Kidney glomerular epithelial cell (primary cell): ENCODE measurements at regions not wholly inside any gene's neighbourhood (a gene's known extent, or its start where the extent isn't known, plus 50 kb on each side); places are given as distances from the start of the nearest gene placed in this dataset.
"Not testable (repeated sequence)": the region's sequence is repeated elsewhere in the genome, so short reads cannot be mapped to it uniquely, and the experiment has no call there.

Experiments used
- DNase-seq: peaks from one replicate; lab custom pipeline; 2025; lab: John Stamatoyannopoulos, UW

DNA sequence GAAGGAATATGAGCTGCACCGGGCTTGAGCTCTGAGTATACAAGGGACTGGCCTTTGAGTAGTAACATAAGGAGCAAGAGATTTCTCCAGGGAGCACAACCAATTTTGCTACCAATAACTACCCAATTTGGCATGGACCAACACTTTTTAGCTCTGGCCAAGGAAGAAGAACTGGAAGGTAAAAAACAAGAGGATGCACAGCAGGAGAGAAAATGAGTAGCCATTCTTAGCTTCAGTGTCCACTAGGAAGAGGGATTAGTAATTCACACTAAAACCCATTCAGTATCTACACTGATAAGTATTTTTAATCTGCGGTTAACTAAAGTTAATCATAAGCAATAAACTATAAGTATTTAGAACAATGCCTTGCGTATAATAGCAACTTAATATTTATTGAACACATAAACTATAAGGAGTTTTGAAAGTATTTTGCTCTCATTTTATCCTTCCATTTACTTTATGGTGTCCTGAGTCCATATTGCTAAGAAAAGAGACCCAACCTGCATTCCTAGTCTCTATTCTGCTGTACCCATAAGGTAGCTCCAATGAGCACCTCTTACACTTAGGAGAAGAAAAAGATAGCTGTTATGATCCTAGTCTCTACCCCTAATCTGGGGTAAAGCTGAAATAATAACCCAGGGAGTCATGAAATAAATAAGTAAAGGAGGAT is 268.9 kb downstream of the IGSF11 start:
- DNase-seq, result no peak

DNA sequence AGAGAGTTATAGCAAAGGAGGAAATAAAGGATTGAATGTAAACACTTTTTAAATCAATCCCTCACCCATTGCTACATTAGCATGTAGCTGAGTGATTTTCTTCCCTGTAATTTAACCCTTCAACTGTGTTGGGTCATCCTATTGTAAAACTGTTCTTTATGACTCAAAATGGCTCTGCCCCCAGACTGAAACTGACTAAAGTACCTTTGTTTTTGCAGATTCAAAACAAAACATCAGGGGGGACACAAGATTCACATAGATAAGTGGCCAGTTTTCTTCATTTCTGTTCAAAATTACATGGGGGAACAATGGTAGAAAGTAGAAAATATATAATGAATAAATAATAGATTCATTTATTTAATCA is 268.4 kb downstream of the IGSF11 start:
- DNase-seq, result no peak

DNA sequence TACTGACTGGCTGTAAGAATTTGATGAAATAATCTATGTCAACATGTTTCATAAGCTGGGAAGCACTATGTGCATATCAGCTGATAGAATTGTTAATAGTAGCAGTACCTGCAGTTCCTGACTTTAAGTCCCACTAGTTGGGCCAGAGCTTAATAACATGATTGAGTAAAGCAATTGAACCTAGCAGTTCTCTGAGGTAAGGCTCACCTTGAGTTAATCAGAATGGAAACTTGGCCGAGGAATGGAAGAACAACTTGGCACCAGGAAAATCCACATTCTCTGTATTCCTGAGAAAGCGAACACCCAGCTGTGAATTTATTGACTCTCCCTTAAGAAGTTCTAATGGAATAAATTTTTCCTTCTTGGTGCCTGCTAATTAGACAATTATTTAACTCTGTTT is 262.6 kb downstream of the IGSF11 start:
- no peak for DNase-seq

DNA sequence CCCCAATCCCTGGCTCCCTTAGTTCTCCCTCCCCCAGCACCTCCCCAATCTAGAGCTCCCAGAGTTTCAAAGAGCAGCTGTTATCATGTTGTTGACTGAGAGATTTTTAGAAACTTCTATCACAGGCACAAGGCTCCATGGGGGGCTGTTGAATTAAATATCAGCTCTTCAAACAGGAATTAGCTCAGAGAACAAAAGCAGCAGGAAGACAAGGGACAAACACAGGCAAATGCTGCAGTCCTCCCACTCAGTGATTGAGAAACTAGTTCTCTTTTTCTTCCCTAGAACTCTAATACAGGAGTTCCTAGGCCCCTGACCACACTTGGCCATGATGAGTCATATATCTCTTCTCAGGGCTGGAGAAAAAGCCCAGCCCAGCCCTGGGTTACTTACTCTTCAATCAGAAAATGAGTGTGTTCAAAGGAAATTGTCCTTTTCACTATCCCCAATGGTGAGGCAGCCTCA is 262.1 kb downstream of the IGSF11 start:
- peak; percentile 23 for DNase-seq

DNA sequence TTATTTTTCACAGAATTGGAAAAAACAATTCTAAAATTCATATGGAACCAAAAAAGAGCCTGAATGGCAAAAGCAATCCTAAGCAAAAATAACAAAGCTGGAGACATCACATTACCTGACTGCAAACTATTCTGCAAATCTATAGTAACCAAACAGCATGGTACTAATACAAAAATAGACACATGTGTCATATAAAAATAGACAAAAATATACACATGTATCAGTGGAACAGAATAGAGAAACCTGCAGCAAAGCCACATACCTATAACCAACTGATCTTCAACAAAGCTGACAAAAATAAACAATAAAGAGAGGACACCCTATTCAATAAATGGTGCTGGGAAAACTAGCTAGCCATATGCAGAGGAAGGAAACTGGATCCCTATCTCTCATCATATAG is 259.6 kb downstream of the IGSF11 start:
- no peak for DNase-seq

DNA sequence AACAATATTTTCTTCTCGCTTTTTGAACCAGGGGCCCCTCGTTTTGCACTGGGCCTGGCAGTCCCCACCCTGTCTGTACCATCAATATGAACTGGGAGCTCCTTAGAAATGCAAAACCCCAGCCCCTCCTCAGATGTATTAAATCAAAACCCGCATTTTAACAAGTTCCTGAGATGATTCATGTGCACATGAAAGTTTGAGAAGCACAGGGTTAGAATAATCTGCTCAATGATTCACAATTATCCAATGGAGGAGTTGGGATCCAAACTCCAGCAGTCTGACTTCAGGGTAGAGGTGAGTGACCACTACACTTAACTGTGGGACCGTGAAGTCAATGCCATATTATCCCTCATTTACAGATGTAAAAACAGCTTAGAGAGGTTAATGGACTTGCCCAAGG is 256.4 kb downstream of the IGSF11 start:
- DNase-seq, result no peak

DNA sequence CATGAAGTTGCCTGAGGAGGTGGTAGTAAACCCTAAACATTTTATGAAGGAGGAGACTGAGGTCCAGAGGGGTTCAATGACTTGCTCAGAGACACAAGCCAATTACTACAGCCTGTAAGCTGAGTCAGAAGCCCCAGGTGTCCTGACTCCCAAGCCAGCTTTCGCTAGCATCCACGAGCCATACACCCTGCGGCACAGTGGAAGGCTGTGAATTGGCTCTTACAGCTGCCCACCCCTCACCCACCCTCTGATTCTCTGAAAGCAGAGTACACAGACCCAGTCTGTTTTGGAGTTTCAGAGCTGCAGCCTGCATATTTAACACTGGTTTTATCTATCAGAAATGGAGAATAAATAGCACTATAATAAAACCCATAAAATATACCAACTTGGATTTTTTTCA is 253.4 kb downstream of the IGSF11 start:
- no peak for DNase-seq

DNA sequence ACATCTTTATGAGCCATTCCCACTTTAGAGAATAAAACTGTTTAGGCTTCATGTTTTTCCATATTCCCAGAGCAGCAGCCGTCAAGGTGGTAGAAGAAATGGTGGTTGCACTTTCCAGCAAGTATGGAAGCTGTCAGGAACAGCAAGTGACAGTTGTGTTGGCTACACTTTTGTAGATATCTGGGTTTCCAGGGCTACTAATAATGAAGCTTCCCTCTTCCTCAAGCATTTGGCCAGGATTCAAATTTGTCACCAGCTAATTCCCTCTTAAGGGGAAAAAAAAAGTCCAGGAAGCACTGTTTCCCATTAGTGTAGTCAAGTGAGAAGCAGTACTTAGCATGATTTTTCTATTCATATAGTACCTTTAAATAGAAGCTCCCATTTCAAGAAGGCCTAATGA is 252.8 kb downstream of the IGSF11 start:
- no peak for DNase-seq

DNA sequence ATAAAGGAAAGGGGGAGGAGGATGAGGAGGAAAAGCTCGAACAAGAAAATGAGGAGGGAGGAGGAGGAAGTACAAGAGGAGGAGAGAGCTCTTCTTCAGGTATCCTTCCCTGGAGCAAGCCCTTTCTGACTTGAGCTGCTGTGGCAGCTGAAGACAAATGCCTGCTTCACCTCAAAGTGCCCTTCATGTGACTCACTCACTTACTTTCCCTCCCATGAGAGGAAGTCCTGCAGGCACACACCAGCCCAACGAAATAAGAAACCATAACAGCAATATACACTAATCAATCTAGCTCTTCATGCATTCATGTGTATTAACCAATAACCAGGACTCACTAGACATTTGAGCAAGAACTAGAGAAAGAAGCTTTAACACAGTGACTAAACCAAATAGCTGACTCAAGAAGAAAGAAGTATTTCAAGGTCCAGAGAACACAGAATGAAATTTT is 251.9 kb downstream of the IGSF11 start:
- peak; percentile 72 for DNase-seq

DNA sequence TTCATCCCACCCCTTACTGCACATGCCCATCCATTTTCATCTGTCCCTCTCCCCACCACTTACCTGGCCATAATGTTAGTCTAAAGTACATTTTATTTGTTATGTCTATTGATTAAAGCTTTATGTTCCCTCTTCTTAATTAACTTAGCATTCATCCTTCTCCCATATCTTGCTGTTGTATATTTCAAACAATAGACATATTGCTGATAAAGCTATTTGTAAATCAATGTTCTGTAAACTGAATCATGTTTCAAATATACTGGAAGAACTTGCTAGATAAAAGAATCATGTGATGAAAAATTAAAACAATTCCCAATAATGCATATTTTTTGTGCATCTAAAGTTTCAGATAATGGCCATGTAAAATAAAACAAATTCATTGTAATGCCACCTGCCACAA is 249.2 kb downstream of the IGSF11 start:
- no peak for DNase-seq

DNA sequence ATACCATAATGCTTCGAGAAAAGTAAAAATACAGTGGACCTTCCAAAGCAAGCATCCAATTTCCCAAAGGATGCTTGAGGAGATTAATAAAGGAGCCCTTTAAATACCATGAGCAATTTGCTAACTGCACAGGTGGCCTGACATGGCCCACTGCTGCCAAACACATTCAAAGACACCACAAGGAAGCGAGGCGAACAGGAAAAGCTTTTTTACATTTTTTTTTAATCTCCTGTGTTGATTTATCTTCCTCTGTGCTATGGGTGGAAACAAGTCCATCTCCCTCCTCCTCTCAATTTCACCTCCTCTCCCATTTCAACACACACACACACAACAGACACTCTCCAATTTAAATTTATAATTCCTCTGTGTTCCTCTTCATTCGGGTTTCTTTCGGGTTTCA is 243.4 kb downstream of the IGSF11 start:
- DNase-seq, result no peak

DNA sequence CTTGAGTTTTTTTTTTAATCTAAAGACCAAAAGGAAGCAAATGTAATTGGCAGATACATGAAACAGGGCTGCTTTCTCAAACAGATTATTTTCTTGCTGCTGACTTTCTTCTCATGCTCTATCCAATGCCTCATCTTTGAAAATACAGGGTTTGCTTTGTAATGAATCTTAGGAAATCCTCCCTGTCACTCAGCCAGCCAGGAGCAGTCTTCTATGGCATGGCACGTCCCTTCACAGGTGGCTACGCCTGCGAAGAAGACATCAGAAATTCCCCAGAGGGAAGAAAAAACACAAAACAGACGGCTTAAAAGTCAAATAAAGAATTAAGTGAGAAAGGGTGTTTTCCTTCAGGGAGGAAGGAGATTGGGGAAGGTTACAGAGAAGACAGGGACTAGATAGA is 242.5 kb downstream of the IGSF11 start:
- DNase-seq, result no peak

DNA sequence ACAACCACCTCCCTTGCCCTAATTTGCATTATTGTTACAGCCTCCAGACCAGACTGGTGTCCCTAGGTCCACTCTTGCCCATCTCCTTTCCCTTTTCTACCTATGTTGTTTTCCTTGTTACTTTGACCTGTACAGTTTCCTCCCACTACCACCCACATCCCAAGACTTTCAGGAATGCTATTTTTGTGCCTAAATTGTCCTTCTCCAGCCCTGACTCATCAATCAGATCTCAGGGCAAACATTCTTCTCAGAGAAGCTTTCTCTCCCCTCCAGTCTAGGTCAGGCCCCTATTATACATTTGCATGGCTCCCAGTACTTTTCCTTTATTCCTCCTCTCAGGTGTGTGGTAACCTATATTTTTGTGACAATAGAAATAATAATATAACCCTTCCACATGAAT is 241.5 kb downstream of the IGSF11 start:
- DNase-seq, result peak; percentile 46

DNA sequence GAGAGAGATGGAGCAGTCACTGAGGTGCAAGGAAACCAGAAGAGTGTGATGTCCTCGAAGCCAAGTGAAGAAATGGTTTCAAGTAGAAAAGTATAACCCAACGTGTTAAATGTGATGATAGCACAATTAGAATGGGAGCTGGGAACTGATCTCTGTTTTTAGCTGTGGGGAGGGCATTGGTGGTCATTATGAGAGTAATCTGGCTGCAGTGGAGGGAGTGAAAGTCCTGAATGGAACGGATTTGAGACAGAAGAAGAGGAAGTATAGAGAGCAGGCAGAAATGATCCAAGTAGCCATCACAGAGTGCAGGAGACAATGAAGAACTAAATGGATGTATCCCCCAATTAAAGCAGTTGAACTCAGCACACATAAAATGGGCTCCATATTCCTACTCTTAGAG is 235.3 kb downstream of the IGSF11 start:
- DNase-seq, result no peak

DNA sequence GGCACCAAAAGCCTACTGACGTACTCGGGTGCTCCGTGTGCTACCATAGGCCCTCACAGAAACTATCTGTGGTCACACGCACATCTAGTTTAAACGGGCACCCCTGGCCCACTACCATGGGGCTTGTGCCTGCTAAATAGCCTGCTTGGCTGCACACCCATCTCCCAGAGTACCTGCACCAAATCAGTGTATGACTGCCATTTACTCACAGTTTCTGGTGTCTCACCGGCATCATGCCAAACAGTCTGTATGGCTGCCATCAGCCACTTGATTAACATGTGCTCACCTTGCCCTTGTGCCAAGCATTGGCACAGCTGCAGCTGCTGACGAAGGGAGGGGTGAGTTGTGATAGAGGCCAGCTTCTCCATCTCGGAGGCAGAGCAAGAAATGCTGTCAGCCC is 232.7 kb downstream of the IGSF11 start:
- no peak for DNase-seq

DNA sequence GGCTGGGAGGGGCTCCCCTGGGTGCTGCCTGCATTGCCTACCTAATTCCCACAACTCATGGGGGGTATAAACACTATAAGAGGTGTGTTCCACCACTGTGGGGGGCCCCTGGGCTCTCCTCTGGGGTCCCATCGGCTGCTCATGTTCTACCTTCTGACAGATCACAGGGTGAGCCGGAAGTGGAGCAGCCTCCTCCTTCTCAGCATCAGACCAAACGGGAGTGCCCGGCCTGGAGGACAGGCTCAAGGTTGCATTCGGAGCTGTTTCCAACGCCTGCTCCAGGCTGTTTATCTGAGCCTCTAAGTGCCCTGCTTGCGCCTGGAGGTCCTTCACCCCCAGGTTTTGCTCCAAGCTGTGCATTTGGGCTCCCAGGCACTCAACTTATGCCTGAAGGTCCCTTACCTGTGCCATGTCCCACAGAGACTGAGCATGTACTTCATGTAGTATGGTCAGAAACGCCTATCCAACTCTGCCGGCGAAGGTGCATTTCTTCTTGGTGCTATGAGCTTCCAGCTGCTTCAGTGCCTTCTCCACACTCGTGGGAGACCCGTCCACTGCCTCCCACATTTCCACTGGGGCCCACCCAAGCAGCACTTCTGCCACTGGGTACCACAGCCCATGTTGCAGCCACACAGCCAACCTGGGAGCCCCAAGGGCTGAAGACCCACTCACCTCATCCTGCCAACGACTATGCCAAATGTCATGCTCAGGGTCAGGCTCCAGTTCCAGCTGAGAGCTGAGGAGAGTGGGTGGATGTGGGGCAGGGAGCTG is 232.1 kb downstream of the IGSF11 start:
- DNase-seq, result no peak

DNA sequence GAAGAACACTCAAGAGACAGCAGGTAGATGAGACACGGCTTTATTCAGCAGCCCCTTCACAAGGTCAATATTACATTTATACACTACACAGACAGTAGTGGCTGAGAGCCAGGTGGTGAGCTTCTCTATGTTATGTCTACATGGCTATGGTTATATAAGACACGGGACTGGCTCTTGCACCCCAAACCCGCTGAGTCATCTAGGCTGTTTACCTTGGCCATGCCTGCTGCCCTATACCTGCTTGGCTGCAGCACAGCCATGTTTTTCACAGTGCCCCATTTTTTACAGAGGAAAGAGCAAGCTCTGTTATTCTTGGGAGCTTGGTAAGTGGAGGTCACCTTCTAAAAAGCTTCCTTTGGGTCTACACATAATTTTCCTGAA is 231.6 kb downstream of the IGSF11 start:
- no peak for DNase-seq

DNA sequence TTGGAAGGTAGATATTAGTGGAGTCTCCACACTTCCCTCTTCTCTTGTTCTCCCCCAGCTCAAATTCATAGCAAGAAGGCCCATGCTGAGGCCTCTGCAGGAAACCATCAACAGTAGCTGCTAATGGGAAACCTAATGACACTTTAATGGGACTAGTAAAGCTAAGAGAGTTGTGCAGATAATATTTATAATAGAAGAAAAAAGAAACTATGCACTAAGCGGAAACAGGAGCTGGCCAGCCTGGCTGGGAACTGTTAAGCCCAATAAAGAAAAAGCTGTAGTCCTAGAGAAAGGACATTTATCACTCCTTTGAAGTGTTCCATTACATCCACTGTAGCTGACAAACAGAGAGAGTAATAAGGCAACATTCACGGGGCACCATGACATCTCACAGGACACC is 229.6 kb downstream of the IGSF11 start:
- DNase-seq, result no peak

DNA sequence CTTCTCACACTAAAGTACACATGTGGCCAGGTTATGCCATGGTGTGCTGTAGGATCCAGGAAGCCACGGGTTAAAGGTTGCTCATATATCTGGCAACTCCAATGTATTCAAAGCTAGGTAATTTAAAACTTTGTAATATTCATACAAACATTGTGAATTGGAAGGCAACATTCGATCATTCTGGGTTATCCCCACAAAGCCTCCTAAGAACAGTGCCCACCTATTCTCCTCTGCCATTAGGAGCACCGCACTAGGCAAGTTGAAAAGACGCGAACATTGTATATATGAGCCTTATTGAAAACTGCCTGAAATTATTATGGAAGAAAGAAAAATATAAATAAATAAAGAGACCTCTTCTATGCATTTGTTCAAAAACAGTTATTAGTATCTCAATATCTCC is 228.2 kb downstream of the IGSF11 start:
- DNase-seq, result no peak

DNA sequence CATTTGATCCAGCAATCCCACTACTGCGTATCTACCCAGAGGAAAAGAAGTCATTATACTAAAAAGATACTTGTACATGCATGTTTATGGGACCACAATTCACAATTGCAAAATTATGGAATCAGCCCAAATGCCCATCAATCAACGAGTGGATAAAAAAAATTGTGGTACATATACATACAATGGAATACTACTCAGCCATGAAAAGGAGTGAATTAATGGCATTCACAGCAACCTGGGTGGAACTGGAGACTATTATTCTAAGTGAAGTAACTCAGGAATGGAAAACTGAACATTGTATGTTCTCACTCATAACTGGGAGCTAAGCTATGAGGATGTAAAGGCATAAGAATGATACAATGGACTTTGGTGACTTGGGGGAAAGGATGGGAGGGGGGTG is 227.3 kb downstream of the IGSF11 start:
- not testable (repeated sequence) for DNase-seq

DNA sequence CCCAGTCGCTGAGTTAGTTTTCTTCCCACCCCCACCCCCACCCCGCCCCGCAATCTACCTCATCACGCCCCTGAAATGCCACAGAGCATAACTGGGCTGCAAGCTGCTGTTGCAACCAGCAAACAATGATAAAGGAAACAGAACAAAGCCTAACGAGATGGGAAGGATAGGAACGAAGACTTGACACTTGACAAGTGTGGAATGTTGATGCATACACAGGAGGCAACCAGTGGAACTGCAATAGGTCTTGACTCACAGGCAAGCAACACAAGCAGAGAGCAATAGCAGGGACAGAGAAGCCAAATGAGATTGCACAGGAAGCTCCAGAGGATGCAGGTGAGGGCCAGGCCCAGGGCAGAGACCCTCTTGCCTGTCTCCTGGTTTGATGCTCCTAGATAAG is 225.9 kb downstream of the IGSF11 start:
- DNase-seq, result peak; percentile 79

DNA sequence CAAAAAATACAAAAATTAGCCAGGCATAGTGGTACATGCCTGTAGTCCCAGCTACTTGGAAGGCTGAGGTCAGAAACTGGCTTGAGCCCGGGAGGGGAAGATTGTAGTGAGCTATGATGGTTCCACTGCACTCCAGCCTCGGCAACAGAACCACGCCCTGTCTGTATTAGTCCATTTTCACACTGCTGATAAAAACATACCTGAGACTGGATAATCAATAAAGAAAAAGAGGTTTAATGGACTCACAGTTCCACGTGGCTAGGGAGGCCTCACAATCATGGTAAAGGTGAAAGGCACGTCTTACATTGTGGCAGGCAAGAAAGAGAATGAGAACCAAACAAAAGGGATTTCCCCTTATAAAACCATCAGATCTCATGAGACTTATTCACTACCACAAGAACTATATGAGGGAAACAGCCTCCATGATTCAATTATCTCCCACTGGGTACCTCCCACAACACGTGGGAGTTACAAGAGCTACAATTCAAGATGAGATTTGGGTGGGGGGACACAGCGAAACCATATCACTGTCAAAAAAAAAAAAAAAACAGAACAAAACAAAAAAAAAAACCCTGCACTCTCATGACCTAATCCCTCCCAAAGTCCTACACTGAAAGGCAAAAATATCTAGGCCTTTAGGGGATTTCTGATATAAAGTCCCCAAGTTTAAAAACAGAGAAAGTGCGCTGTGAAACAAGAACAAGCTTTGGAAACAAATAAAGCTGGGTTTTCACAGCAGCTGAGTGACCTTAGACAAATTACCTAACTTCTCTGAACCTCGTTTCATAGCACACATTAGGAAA is 224.7 kb downstream of the IGSF11 start:
- DNase-seq, result no peak

DNA sequence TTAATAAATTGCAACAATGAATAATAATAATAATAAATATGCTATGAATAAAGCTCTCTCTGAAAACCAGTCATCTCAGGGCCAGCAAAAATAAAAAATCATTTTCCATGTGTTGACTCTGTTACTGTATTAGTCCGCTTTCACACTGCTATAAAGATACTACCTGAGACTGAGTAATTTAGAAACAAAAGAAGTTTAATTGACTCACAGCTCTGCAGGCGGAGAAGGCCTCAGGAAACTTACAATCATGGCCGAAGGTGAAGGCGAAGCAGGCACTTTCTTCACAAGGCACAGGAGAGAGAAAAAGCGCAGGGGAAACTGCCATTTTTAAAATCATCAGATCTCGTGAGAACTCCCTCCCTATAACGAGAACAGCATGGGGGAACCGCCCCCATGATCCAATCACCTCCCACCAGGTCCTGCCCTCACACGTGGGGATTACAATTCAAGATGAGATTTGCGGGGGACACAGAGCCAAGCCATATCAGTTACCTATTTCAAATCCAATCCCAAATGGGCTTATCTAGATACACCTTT is 224.1 kb downstream of the IGSF11 start:
- DNase-seq, result no peak
